B cell (primary cell): ENCODE measurements at regions not wholly inside any gene's neighbourhood (a gene's known extent, or its start where the extent isn't known, plus 50 kb on each side); places are given as distances from the start of the nearest gene placed in this dataset.

Experiments
- EZH2 ChIP-seq: IDR thresholded peaks from 2 replicates; pipeline ENCODE4 v1.6.1; 2012; ENCODE audit warnings: borderline replicate concordance, low read depth, mild to moderate bottlenecking, moderate library complexity, low read length; ENCODE audit not compliant: insufficient read depth, poor library complexity, severe bottlenecking
- TF ChIP-seq, protein P1 (sequence below): fragments of 200-600 bp; IDR thresholded peaks from one replicate; pipeline ENCODE4 v1.8.0; 2022; ENCODE audit warnings: antibody characterized with exemption, mild to moderate bottlenecking

DNA sequence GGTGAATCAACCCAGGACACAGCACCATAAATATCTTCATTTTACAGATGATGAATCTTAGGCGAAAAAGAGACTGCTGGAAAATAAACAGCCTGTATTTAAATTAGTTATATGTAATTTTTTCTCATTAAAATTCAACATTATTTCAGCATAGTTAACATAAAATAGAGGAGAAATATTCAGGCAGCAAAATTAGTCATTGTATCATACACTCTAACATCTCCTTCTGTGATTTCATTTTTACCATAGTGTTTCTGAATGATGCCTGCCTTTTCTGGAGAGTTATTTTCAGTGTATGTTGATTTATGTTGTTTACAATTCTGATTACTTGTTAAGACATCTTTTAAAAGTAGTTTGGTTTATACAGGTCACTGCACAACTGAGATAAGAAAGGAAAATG, 82.3 kb upstream of the KCNIP4 start:
- TF ChIP-seq, protein P1, sequence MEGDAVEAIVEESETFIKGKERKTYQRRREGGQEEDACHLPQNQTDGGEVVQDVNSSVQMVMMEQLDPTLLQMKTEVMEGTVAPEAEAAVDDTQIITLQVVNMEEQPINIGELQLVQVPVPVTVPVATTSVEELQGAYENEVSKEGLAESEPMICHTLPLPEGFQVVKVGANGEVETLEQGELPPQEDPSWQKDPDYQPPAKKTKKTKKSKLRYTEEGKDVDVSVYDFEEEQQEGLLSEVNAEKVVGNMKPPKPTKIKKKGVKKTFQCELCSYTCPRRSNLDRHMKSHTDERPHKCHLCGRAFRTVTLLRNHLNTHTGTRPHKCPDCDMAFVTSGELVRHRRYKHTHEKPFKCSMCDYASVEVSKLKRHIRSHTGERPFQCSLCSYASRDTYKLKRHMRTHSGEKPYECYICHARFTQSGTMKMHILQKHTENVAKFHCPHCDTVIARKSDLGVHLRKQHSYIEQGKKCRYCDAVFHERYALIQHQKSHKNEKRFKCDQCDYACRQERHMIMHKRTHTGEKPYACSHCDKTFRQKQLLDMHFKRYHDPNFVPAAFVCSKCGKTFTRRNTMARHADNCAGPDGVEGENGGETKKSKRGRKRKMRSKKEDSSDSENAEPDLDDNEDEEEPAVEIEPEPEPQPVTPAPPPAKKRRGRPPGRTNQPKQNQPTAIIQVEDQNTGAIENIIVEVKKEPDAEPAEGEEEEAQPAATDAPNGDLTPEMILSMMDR: no peak
- no peak for TF ChIP-seq EZH2
